GM11168 (cell line): ENCODE measurements at regions not wholly inside any gene's neighbourhood (a gene's known extent, or its start where the extent isn't known, plus 50 kb on each side); places are given as distances from the start of the nearest gene placed in this dataset.

Source experiments
- in situ Hi-C: fragments of 300-500 bp; cut with MboI; formaldehyde crosslinking; loops from one replicate; pipeline ENCODE4 v1.12.0; 2022; ENCODE audit warnings: low sequenced_read_pairs; ENCODE audit not compliant: unreplicated experiment

DNA sequence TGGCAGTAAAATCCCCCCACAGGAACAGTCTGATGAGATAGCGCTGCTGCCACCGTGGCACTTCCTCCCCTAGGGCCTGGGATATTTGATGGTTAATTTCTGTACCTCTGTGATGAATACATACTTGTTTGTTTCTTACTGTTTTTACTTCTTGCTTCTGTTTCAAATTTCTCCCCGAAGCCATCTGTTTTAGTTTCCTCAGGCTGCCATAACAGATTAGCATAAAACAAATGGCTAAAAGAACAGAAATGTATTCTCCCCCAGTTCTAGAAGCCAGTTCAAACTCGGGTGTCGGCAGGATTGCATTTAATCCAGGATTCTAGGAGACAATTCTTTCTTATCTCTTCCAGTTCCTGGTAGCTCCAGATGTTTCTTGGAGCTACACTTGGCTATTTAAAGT is 435.9 kb downstream of the DSEL start:
- in situ Hi-C loops = no loop called here

- in situ Hi-C loops = no loop called here
Observed at GRCh38 chr18:67074309-67074708, 442.2 kb downstream of the DSEL start.

DNA sequence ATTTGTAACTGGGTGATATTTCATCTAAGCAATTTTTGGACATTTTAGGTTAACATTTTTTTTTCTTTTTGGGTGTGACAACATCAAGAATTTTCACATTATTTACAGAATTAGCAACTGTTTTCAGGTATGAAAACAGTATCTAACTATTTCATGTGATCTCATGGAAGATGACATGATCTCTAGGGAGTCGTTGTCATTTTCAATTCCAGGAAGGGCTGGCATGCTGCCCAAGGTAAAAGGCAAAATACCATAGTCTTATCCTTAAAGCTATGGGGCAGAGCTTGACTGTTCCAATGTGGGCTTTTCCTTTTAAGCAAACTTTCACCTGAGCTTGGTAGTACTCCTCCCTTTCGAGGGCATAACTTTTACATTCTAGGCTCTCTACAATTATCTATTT is 443.7 kb downstream of the DSEL start:
- in situ Hi-C loops = no loop called here

DNA sequence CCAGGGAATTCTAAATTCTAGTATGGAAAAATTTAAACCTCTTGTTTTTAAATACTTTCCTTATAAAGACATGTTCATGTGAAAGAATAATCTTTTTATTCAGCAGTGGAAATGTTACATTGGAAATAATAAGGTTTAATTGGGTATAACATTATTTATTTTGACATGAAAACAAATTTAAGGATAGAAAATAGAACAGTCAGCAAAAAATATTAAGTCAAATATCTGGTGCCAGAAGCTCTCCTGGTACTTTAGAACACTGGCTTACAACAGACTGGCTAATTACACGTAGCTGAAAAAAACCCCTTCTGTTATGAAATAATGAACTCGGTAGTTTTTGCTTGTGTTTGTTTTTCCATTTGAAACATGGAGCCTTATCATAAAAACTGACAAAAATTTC is 447.9 kb downstream of the DSEL start:
- in situ Hi-C loops = no loop called here

DNA sequence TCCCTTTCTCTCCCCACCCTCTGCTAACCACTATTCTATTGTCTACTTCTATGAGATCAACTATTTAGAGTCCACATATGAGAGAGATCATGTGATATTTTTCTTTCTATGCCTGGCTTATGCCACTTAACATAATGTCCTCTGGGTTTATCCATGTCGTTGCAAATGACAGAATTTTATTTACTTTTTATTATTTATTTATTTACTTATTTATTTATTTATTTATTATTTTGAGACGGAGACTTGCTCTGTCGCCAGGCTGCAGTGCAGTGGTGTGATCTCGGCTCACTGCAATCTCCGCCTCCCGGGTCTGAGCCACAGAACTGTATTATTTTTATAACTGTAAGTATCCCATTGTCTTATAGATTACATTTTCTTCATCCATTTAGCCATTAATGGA is 443.4 kb upstream of the CDH19 start:
- in situ Hi-C loops = no loop called here

- in situ Hi-C loops = no loop called here
Observed at GRCh38 chr18:67043276-67043675, 439.4 kb upstream of the CDH19 start.

- in situ Hi-C loops = no loop called here
Observed at GRCh38 chr18:67041334-67041733, 437.4 kb upstream of the CDH19 start.

DNA sequence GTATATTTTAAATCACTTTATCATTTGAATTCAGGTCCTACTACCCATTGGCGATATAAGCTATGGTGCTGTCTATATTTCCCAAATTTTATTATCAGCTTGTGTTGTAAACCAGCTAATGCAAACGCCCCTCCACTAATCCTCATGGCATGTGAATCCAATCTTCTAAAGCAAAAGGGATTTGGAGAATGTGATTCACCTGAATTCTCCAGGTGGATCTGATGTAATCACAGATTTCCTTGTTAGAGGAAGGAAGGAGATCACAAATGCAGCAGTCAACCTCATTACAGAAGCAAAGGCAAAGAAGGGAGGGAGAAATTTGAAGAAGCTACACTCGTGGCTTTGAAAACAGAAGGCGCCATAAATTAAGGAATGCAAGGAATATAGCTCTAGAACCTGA is 431.1 kb upstream of the CDH19 start:
- in situ Hi-C loops = no loop called here

GRCh38 chr18:67023059-67023458 is 419.2 kb upstream of the CDH19 start:
- in situ Hi-C loops = no loop called here

DNA sequence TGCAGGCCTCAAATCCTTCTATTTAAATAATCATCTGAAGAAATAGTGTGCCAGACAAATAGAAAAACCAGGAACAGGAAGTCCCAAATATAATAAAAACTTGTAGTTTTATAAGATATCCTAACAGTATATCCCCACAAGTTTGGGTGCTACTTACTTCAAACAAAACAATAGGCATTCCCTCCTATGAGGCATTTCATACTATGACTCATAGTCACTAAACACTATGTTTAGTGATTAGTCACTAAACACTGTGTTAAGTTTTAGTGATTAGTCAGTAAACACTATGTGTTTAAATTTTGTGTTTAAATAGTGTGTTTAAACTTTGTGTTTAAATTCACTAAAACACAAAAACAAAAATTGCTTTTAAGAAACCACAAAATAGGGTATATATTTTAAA is 407.0 kb upstream of the CDH19 start:
- in situ Hi-C loops = no loop called here

- in situ Hi-C loops = no loop called here
Observed at GRCh38 chr18:67007999-67008398, 404.1 kb upstream of the CDH19 start.

GRCh38 chr18:67007085-67007484 is 403.2 kb upstream of the CDH19 start:
- in situ Hi-C loops = no loop called here

- in situ Hi-C loops = no loop called here
Observed at GRCh38 chr18:67001052-67001451, 397.2 kb upstream of the CDH19 start.

DNA sequence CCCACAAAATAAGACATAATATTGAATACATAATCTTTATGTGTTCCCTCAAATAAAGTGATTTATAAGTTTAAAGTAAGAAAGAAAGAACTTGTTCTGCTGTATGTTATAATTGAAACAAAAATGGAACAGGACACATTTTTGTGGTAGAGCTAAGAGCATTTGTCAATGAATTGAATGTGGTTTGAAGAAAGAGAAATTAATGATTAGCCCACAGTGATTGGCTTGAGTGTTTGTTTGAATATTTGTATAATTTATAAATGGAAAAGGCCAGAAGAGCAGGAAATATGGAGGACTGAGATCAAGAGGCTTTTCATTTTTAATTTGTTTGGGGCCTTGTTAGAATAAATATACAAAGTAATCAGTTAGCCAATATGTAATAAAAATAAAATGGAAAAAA is 395.1 kb upstream of the CDH19 start:
- in situ Hi-C loops = no loop called here

- in situ Hi-C loops = no loop called here
Observed at GRCh38 chr18:66995270-66995669, 391.4 kb upstream of the CDH19 start.

DNA sequence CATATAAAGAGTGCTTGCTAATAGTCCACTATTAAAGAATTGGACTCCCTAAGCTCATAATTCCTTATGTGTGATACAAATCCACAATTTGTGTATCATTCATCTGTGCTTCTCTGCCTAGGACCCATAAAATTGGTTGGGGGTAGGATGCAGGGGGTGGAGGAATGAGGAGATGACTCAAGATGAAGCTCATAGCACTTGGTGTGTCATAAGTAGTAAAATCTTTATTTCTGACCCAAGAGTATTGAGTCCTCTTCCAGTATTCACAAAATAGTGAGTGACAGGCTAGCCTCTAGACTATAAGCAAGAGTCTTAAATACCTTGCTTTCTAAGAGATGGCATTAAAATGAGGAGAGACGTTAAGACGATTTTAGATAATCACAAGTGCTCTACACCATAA is 390.9 kb upstream of the CDH19 start:
- in situ Hi-C loops = no loop called here

- in situ Hi-C loops = no loop called here
Observed at GRCh38 chr18:66993492-66993891, 389.6 kb upstream of the CDH19 start.

- in situ Hi-C loops = no loop called here
Observed at GRCh38 chr18:66990909-66991308, 387.0 kb upstream of the CDH19 start.

DNA sequence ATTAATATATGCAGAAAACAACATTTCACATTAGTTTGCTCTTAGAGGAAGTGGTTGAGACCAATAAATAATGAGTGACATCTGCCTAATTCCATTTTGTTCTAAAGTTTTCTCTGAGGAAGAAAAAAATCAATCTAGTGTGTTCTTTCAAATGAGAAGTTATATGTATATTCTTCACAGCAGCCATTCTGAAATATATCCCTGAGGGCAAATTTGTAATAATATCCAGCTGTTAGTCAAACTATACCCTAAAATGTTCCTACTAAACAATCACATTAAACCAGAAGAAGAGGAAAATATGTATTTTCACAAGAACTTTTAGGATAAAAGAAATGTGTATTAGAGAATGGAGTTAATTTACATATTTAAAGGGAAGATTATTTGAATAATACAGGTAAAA is 375.1 kb upstream of the CDH19 start:
- in situ Hi-C loops = no loop called here

GRCh38 chr18:66972681-66973080 is 368.8 kb upstream of the CDH19 start:
- in situ Hi-C loops = no loop called here

- in situ Hi-C loops = no loop called here
Observed at GRCh38 chr18:66971960-66972359, 368.1 kb upstream of the CDH19 start.

DNA sequence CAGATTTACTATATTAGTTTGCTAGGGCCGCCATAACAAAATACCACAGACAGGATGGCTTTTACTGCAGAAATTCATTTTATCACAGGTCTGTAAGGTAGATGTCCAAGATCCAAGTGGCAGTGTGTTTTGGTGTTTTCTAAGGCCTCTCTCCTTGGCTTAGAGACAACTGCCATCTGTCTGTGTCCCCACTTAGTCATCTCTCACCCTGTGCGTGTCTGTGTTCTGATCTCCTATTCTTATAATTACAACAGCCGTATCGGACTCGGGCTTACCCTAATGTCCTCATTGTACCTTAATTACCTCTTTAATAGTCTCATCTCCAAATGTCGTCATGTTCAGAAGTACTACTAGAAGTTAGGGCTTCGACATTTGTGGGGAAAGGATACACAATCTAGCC is 362.3 kb upstream of the CDH19 start:
- in situ Hi-C loops = no loop called here

DNA sequence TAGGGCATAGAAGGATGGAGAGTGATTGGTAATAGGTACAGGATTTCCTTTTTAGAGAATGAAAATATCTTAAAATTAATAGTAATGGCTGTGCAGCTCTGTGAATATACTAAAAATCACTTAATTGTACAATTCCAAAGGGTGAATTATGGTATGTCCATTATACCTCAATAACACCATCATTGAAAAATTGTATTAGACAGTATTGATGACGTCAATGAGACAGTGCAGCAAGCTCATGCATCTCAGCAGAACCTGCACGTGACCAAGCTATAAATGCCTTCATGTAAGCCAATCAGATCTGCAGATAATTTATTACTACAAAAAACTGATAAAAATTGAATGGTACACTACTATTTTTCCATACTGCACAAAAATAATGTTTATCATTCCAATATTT is 354.4 kb upstream of the CDH19 start:
- in situ Hi-C loops = no loop called here
